SK-N-SH (cell line): ENCODE measurements at regions not wholly inside any gene's neighbourhood (a gene's known extent, or its start where the extent isn't known, plus 50 kb on each side); places are given as distances from the start of the nearest gene placed in this dataset.

Experiments
- CTCF ChIA-PET: fragments of 300-600, 350-600 bp; formaldehyde crosslinking; extraction: SDS; loops from one replicate; lab custom pipeline; 2021; lab: Yijun Ruan, JAX
- POLR2A ChIA-PET: fragments of 350-600 bp; sonication (Branson Sonifier 250); formaldehyde crosslinking; extraction: SDS; loops from one replicate; lab custom pipeline; 2020; ENCODE audit warnings: antibody characterized with exemption, inconsistent platforms; lab: Yijun Ruan, JAX
- DNase-seq: peaks from one replicate; pipeline ENCODE4 v3.0.0; 2012
- H2AFZ ChIP-seq: fragments of 200-600 bp; sonication (generic); 2 replicates; pipeline ENCODE4 v1.8.1; 2016; ENCODE audit warnings: antibody characterized with exemption, mild to moderate bottlenecking, low read depth
- H3F3A ChIP-seq: fragments of 200-600 bp; sonication (generic); replicated peaks from 2 replicates; pipeline ENCODE3; 2016; ENCODE audit warnings: antibody characterized with exemption, mild to moderate bottlenecking; ENCODE audit not compliant: insufficient read depth
- H3K27ac ChIP-seq, 2 experiments: fragments of 200-500 bp in 1 of 2; fragments of 200-600 bp in 1 of 2; sonication (Bioruptor generic) in 1 of 2; sonication (generic), shearing (Covaris generic) in 1 of 2; 2 replicates each; pipeline versions ENCODE4 v1.5.1 to v1.6.1; 2014 to 2016; ENCODE audit warnings: low read depth in 2 of 2, inconsistent platforms in 1 of 2, low read length in 1 of 2, mild to moderate bottlenecking in 1 of 2, mixed read lengths in 1 of 2
- H3K27me3 ChIP-seq: fragments of 200-600 bp; sonication (generic), shearing (Covaris generic); 2 replicates; pipeline ENCODE4 v1.6.1; 2016; ENCODE audit warnings: mixed run types; ENCODE audit not compliant: insufficient read depth
- H3K36me3 ChIP-seq, 2 experiments: fragments of 200-500 bp in 1 of 2; fragments of 200-600 bp in 1 of 2; sonication (Bioruptor generic) in 1 of 2; sonication (generic) in 1 of 2; replicated peaks in 1 of 2; 2 replicates each; pipeline versions ENCODE3 to v1.5.1; 2014 to 2016; ENCODE audit warnings: low read length in 1 of 2, mild to moderate bottlenecking in 1 of 2; ENCODE audit not compliant: insufficient read depth in 2 of 2, control insufficient read depth in 1 of 2
- H3K4me1 ChIP-seq, 2 experiments: fragments of 200-500 bp in 1 of 2; fragments of 200-600 bp in 1 of 2; sonication (Bioruptor generic) in 1 of 2; sonication (generic), shearing (Covaris generic) in 1 of 2; 2 replicates each; pipeline versions ENCODE4 v1.5.1 to v1.6.1; 2014 to 2016; ENCODE audit warnings: low read depth in 1 of 2, low read length in 1 of 2, mixed run types in 1 of 2; ENCODE audit not compliant: insufficient read depth in 2 of 2, control insufficient read depth in 1 of 2
- H3K4me2 ChIP-seq: fragments of 200-600 bp; sonication (generic), shearing (Covaris generic); 2 replicates; pipeline ENCODE4 v1.6.1; 2017; ENCODE audit warnings: mixed run types
- H3K4me3 ChIP-seq, 2 experiments: fragments of 200-500 bp in 1 of 2; fragments of 200-600 bp in 1 of 2; sonication (Bioruptor generic) in 1 of 2; sonication (generic), shearing (Covaris generic) in 1 of 2; 2 replicates each; pipeline versions ENCODE4 v1.5.1 to v1.8.1; 2014 to 2016; ENCODE audit warnings: low read depth in 2 of 2, inconsistent platforms in 1 of 2, low read length in 1 of 2, mild to moderate bottlenecking in 1 of 2, mixed read lengths in 1 of 2, moderate library complexity in 1 of 2
- H3K79me2 ChIP-seq: fragments of 200-600 bp; sonication (generic); 2 replicates; pipeline ENCODE4 v1.8.1; 2017; ENCODE audit warnings: mild to moderate bottlenecking; ENCODE audit not compliant: insufficient read depth
- H3K9ac ChIP-seq: fragments of 200-600 bp; sonication (generic); 2 replicates; pipeline ENCODE4 v1.6.1; 2017; ENCODE audit warnings: mixed run types
- H3K9me2 ChIP-seq: fragments of 200-600 bp; sonication (generic); 2 replicates; pipeline ENCODE4 v1.6.1; 2017; ENCODE audit warnings: mixed run types
- H3K9me3 ChIP-seq: fragments of 200-600 bp; sonication (generic); 2 replicates; pipeline ENCODE4 v1.6.1; 2017; ENCODE audit warnings: mixed run types, mild to moderate bottlenecking, moderate library complexity
- H4K20me1 ChIP-seq: fragments of 200-600 bp; sonication (generic); 2 replicates; pipeline ENCODE4 v1.6.1; 2017; ENCODE audit warnings: mild to moderate bottlenecking, mixed run types; ENCODE audit not compliant: insufficient read depth
- CTCF ChIP-seq: fragments of 200-600 bp; sonication (generic); IDR thresholded peaks from 2 replicates; pipeline ENCODE4 v1.6.1; 2017; ENCODE audit warnings: antibody characterized with exemption, mild to moderate bottlenecking, moderate library complexity
- ELF1 ChIP-seq: IDR thresholded peaks from 2 replicates; pipeline ENCODE4 v1.4.0; 2012
- GABPA ChIP-seq: IDR thresholded peaks from 2 replicates; pipeline ENCODE4 v1.4.0; 2012; ENCODE audit warnings: low read depth, mild to moderate bottlenecking
- IRF3 ChIP-seq: fragments of 150-350 bp; IDR thresholded peaks from 2 replicates; pipeline ENCODE4 v1.6.1; 2016; ENCODE audit warnings: mild to moderate bottlenecking, low read depth, low read length
- JUND ChIP-seq: IDR thresholded peaks from 2 replicates; pipeline ENCODE4 v1.4.0; 2012
- MAX ChIP-seq: IDR thresholded peaks from 2 replicates; pipeline ENCODE4 v1.4.0; 2012; ENCODE audit warnings: low read depth
- MXI1 ChIP-seq: IDR thresholded peaks from 2 replicates; pipeline ENCODE4 v1.6.1; 2012; ENCODE audit warnings: mild to moderate bottlenecking, low read depth, low read length, improper control_type of control experiment
- NRF1 ChIP-seq: IDR thresholded peaks from 2 replicates; pipeline ENCODE4 v1.6.1; 2012; ENCODE audit warnings: low read depth, mild to moderate bottlenecking, low read length
- PBX3 ChIP-seq: IDR thresholded peaks from 2 replicates; pipeline ENCODE4; 2012
- RAD21 ChIP-seq: IDR thresholded peaks from 2 replicates; pipeline ENCODE4 v1.6.1; 2012; ENCODE audit warnings: mild to moderate bottlenecking, low read length
- REST ChIP-seq: IDR thresholded peaks from 2 replicates; pipeline ENCODE4 v1.6.1; 2012; ENCODE audit warnings: mild to moderate bottlenecking, low read depth, low read length, moderate library complexity
- RXRA ChIP-seq: IDR thresholded peaks from 2 replicates; pipeline ENCODE4 v1.4.0; 2012; ENCODE audit warnings: low read depth, mild to moderate bottlenecking, borderline replicate concordance
- SIN3A ChIP-seq: IDR thresholded peaks from 2 replicates; pipeline ENCODE4 v1.6.1; 2012; ENCODE audit warnings: low read depth, mild to moderate bottlenecking, low read length, moderate library complexity, borderline replicate concordance
- TAF1 ChIP-seq: IDR thresholded peaks from 2 replicates; pipeline ENCODE4 v1.6.1; 2012; ENCODE audit warnings: low read depth, mild to moderate bottlenecking, low read length, moderate library complexity, borderline replicate concordance
- WGBS: methylation state at CpG from one replicate; pipeline ENCODE4 v1.1.6; 2017; ENCODE audit warnings: low lambda C conversion rate; 5-methylcytosine and 5-hydroxymethylcytosine counted together

GRCh38 chr2:4356541-4356940 is 653.2 kb downstream of the DCDC2C start (continued):
- TF ChIP-seq REST: no peak
- TF ChIP-seq SIN3A: no peak
- TF ChIP-seq MXI1: no peak
- no peak for TF ChIP-seq CTCF
- no peak for TF ChIP-seq TAF1
- no peak for TF ChIP-seq GABPA
- TF ChIP-seq JUND: no peak
- no peak for TF ChIP-seq ELF1
- TF ChIP-seq RAD21: no peak
- no peak for TF ChIP-seq NRF1
- TF ChIP-seq, all 33 proteins: peak for 0

- ChIA-PET CTCF (interaction anchor here (1.0 kb wide), 1 partner anchor 406 kb away, joined by 3 read pairs; no protein-coding TSS in a partner anchor), POLR2A (no interaction called here)
- no peaks in the 10 kb centered on the region for H4K20me1 ChIP-seq
- no peak overlapping the region for H3K27ac ChIP-seq
- WGBS: 37% methylated on average over 8 of the region's 8 CpGs
- H3K9ac ChIP-seq: no peak overlapping the region
- H3K4me1 ChIP-seq: no peaks in the 10 kb centered on the region; a peak in 1 of 4 replicates
- no peak for DNase-seq
- no peaks in the 10 kb centered on the region for H3K36me3 ChIP-seq
- H3K79me2 ChIP-seq: no peaks in the 10 kb centered on the region
- TF ChIP-seq JUND: no peak
- TF ChIP-seq IRF3: no peak
- TF ChIP-seq RXRA: no peak
- no peak for TF ChIP-seq PBX3
- TF ChIP-seq MAX: no peak
- TF ChIP-seq TAF1: no peak
- no peaks in the 10 kb centered on the region for H3K9me2 ChIP-seq
- no peak overlapping the region for H3K4me2 ChIP-seq
- H3K9me3 ChIP-seq: peaks cover 14% of the 10 kb centered on the region; the same call in 1 of the 2 replicates
- H3K4me3 ChIP-seq: no peak overlapping the region
- no peak overlapping the region for H2AFZ ChIP-seq
- no peaks in the 10 kb centered on the region for H3K27me3 ChIP-seq
- no peaks in the 10 kb centered on the region for H3F3A ChIP-seq
Observed at GRCh38 chr2:4357121-4357520, 653.7 kb downstream of the DCDC2C start.
